Common myeloid progenitor, CD34-positive (primary cell): ENCODE measurements at regions not wholly inside any gene's neighbourhood (a gene's known extent, or its start where the extent isn't known, plus 50 kb on each side); places are given as distances from the start of the nearest gene placed in this dataset.

ENCODE experiments used
- CTCF ChIA-PET: fragments of 350-600 bp; sonication (Branson Sonifier 250); formaldehyde crosslinking; loops from one replicate; lab custom pipeline; 2021; ENCODE audit warnings: antibody characterized with exemption; lab: Charles Lee
- POLR2A ChIA-PET: fragments of 350-600 bp; sonication (Branson Sonifier 250); formaldehyde crosslinking; loops from one replicate; lab custom pipeline; 2021; ENCODE audit warnings: antibody characterized with exemption; lab: Charles Lee
- DNase-seq, 3 donors: peaks; one replicate each; pipeline versions ENCODE4 v3.0.0 to v3.0.0-alpha.2; 2013
- H3K27ac ChIP-seq, 2 experiments: 1 replicate in 1 of 2; 2 replicates in 1 of 2; pipeline ENCODE4 v1.7.0; 2013; ENCODE audit warnings: inconsistent platforms in 2 of 2, low read length in 2 of 2, mild to moderate bottlenecking in 2 of 2, low read depth in 1 of 2, moderate library complexity in 1 of 2; ENCODE audit not compliant: severe bottlenecking in 2 of 2, insufficient read depth in 1 of 2, poor library complexity in 1 of 2
- H3K27me3 ChIP-seq, 5 experiments: replicated peaks in 2 of 5; 1 replicate in 3 of 5; 2 replicates in 2 of 5; pipeline versions ENCODE4 v1.6.1 to v1.7.0; 2013; ENCODE audit warnings: low read length in 4 of 5, mild to moderate bottlenecking in 2 of 5, moderate library complexity in 2 of 5, inconsistent platforms in 1 of 5; ENCODE audit not compliant: insufficient read depth in 5 of 5, control insufficient read depth in 4 of 5
- H3K36me3 ChIP-seq, 4 experiments: 1 replicate in 2 of 4; 2 replicates in 2 of 4; pipeline versions ENCODE4 v1.6.1 to v1.7.0; 2013; ENCODE audit warnings: low read length in 3 of 4, control low read depth in 1 of 4, mild to moderate bottlenecking in 1 of 4; ENCODE audit not compliant: control insufficient read depth in 4 of 4, insufficient read depth in 4 of 4
- H3K4me1 ChIP-seq, 4 experiments: 1 replicate in 3 of 4; 2 replicates in 1 of 4; pipeline versions ENCODE4 v1.6.1 to v1.7.1; 2013; ENCODE audit warnings: low read length in 3 of 4, mild to moderate bottlenecking in 3 of 4, control low read depth in 1 of 4, inconsistent platforms in 1 of 4, moderate library complexity in 1 of 4; ENCODE audit not compliant: control insufficient read depth in 4 of 4, insufficient read depth in 4 of 4; ENCODE audit errors: control extremely low read depth in 1 of 4
- H3K4me3 ChIP-seq, 7 experiments: 1 replicate in 4 of 7; 2 replicates in 3 of 7; pipeline versions ENCODE4 v1.5.1 to v1.7.0; 2013; ENCODE audit warnings: mild to moderate bottlenecking in 7 of 7, low read length in 6 of 7, moderate library complexity in 6 of 7, inconsistent platforms in 2 of 7, low read depth in 2 of 7, control low read depth in 1 of 7; ENCODE audit not compliant: insufficient read depth in 4 of 7, control insufficient read depth in 1 of 7; ENCODE audit errors: extremely low read depth in 1 of 7
- H3K9me3 ChIP-seq, 5 experiments: 1 replicate in 4 of 5; 2 replicates in 1 of 5; pipeline versions ENCODE4 v1.6.1 to v1.7.1; 2013; ENCODE audit warnings: low read length in 4 of 5, mild to moderate bottlenecking in 2 of 5, inconsistent platforms in 1 of 5, low read depth in 1 of 5, moderate library complexity in 1 of 5; ENCODE audit not compliant: control insufficient read depth in 4 of 5, insufficient read depth in 2 of 5; ENCODE audit errors: control extremely low read depth in 1 of 5
- WGBS: methylation state at CpG from one replicate; pipeline ENCODE4 v1.1.5; 2013; ENCODE audit not compliant: insufficient coverage; 5-methylcytosine and 5-hydroxymethylcytosine counted together

- H3K36me3 ChIP-seq = no peaks in the 10 kb centered on the region
- no peak for DNase-seq
- 100% methylated on average over 2 of the region's 3 CpGs for WGBS
- no peaks in the 10 kb centered on the region for H3K9me3 ChIP-seq
- H3K27me3 ChIP-seq = no peaks in the 10 kb centered on the region
- CTCF ChIA-PET = no interaction called here
- H3K4me1 ChIP-seq = no peaks in the 10 kb centered on the region
- H3K27ac ChIP-seq = no peak overlapping the region
- no peak overlapping the region for H3K4me3 ChIP-seq
- POLR2A ChIA-PET = no interaction called here
These were observed 177.1 kb upstream of the PGR start for GRCh38 chr11:101306721-101307120.

DNA sequence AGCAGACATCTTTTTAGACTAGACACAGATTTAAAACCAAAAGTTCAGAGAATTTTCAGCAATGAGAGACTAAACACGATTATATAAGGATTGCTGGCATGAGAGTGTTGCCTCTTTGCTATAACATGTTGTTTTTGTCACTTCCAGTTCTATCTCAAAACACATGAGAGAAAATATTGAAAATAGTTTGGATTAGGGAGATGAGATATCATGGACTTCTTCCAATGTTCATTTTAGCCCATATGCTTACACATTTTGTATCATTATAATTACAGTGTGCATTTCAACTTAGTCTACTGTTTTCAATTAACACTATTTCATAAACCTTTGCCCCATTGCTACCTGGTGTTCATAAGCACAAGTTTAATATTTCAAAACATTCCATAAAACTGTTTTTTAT, 175.9 kb upstream of the PGR start:
- no peaks in the 10 kb centered on the region for H3K4me1 ChIP-seq
- POLR2A ChIA-PET = interaction anchor here (0.6 kb wide), 1 partner anchor 14 kb away, joined by 3 read pairs; no protein-coding TSS in a partner anchor

GRCh38 chr11:101299210-101299609, 169.6 kb upstream of the PGR start:
- H3K36me3 ChIP-seq = no peaks in the 10 kb centered on the region
- H3K4me1 ChIP-seq = no peaks in the 10 kb centered on the region
- no peaks in the 10 kb centered on the region for H3K27me3 ChIP-seq
- DNase-seq = no peak
- 96% methylated on average over 5 of the region's 6 CpGs for WGBS
- ChIA-PET CTCF (no interaction called here), POLR2A (no interaction called here)
- H3K9me3 ChIP-seq = peaks cover 0 to 6% (median 0%) of the 10 kb centered on the region in 5 experiments
- no peak overlapping the region for H3K27ac ChIP-seq
- H3K4me3 ChIP-seq = no peak overlapping the region

More for the DNA sequence above, 175.9 kb upstream of the PGR start:
- no peak for DNase-seq
- no peak overlapping the region for H3K4me3 ChIP-seq
- CTCF ChIA-PET = no interaction called here
- no peak overlapping the region for H3K27ac ChIP-seq
- no peaks in the 10 kb centered on the region for H3K9me3 ChIP-seq
- no peaks in the 10 kb centered on the region for H3K27me3 ChIP-seq
- WGBS = no CpG with 5 or more reads among the region's 1 CpG
- no peaks in the 10 kb centered on the region for H3K36me3 ChIP-seq

DNA sequence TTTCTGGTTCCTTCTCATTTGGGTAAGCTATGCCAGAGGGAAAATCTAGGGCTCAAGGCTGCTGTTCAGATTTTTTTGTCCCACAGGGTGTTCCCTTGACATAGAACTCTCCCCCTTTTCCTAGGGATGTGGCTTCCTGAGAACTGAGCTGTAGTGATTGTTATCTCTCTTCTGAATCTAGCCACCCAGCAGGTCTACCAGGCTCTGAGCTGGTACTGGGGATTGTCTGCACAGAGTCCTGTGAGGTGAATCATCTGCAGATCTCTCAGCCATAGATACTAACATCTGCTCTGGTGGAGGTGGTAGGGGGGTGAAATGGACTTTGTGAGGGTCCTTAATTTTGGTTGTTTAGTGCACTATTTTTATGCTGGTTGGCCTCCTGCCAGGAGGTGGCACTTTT, 167.3 kb upstream of the PGR start:
- no peak for DNase-seq
- no peak overlapping the region for H3K4me3 ChIP-seq
- no peaks in the 10 kb centered on the region for H3K36me3 ChIP-seq
- no peak overlapping the region for H3K27ac ChIP-seq
- H3K4me1 ChIP-seq = no peaks in the 10 kb centered on the region
- no peaks in the 10 kb centered on the region for H3K27me3 ChIP-seq
- ChIA-PET POLR2A (no interaction called here), CTCF (no interaction called here)
- H3K9me3 ChIP-seq = peaks cover 0 to 6% (median 0%) of the 10 kb centered on the region in 5 experiments

- ChIA-PET CTCF (no interaction called here), POLR2A (no interaction called here)
- Histone ChIP-seq H3K4me1 (no peaks in the 10 kb centered on the region), H3K36me3 (no peaks in the 10 kb centered on the region), H3K4me3 (no peak overlapping the region), H3K9me3 (peaks cover 0 to 5% (median 2%) of the 10 kb centered on the region in 5 experiments), H3K27ac (no peak overlapping the region), H3K27me3 (no peaks in the 10 kb centered on the region)
- DNase-seq = no peak
- no CpG with 5 or more reads among the region's 2 CpGs for WGBS
These were observed 163.1 kb upstream of the PGR start for GRCh38 chr11:101292661-101293240.

DNA sequence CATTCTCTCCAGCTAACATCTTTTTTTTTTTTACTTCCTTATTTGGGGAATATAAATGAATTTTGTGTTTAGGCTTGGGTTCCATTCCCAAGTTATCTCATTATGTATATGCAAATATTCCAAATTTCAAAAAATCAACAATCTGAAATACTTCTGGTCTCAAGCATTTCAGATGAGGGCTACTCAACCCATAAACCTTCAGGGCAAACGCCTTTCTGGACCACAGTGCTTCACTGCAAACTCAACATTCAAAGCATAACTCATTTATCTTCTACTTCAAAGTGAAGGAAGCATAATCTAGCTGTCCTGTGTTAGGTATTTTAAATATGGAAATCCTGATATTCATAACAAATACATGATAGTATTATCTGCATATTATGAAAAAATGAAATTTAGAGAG, 161.7 kb upstream of the PGR start:
- H3K27me3 ChIP-seq = no peaks in the 10 kb centered on the region
- H3K9me3 ChIP-seq = peaks cover 0 to 5% (median 2%) of the 10 kb centered on the region in 5 experiments
- no peaks in the 10 kb centered on the region for H3K36me3 ChIP-seq
- H3K4me1 ChIP-seq = no peaks in the 10 kb centered on the region
- no peak for DNase-seq
- ChIA-PET POLR2A (no interaction called here), CTCF (no interaction called here)
- no peak overlapping the region for H3K4me3 ChIP-seq
- H3K27ac ChIP-seq = no peak overlapping the region
- no CpG with 5 or more reads among the region's 1 CpG for WGBS

GRCh38 chr11:101288392-101288791, 158.8 kb upstream of the PGR start:
- no peaks in the 10 kb centered on the region for H3K27me3 ChIP-seq
- WGBS = 80% methylated on average over 2 of the region's 3 CpGs
- H3K9me3 ChIP-seq = peaks cover 0 to 5% (median 2%) of the 10 kb centered on the region in 5 experiments
- ChIA-PET POLR2A (no interaction called here), CTCF (no interaction called here)
- H3K36me3 ChIP-seq = no peaks in the 10 kb centered on the region
- no peaks in the 10 kb centered on the region for H3K4me1 ChIP-seq
- no peak for DNase-seq
- H3K4me3 ChIP-seq = no peak overlapping the region
- no peak overlapping the region for H3K27ac ChIP-seq
